NCI-H187 (cell line): ENCODE measurements at regions not wholly inside any gene's neighbourhood (a gene's known extent, or its start where the extent isn't known, plus 50 kb on each side); places are given as distances from the start of the nearest gene placed in this dataset.
"Not testable (repeated sequence)": the region's sequence is repeated elsewhere in the genome, so short reads cannot be mapped to it uniquely, and the experiment has no call there.

Source experiments
- DNase-seq, 2 experiments: peaks; one replicate each; lab custom pipeline; 2025; lab: John Stamatoyannopoulos, UW

DNA sequence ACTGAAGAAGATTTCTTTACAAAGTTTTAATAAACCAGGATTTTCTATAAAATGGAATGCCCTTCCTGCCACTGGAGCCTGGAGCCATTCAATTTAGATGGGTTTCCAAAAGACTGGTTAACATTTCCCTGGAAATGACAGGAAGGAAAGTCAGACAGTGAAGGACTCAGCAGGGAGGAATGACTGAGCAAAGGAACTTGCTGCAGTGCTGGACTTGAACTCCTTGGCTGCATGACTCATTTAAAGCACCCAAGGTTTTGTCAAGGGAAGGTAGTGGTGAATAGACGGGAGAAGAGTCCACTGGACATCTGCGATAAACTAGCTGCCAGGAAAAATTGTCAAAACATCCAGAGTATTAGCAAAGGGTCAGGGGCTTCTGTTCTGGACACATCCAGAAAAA, 163.8 kb upstream of the SLC28A3 start:
- DNase-seq: no peak

DNA sequence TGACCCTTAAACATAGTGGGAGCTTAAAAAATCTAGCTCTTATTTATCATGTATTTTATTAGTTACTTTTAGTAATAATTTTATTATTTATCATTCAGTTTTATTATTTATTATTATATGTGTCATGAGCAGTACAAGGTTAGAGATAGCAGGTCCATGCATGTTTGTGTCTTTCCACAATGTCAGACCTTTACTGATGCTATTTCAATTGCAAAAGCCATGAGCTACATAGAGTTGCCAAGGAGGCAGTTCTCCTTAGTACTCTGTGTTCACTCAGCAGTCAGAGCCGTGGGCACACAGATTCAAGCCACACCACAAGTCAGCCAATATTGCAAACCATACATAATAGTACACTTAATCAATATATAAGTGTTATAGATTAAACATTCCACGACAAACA, 157.9 kb upstream of the NTRK2 start:
- no peak for DNase-seq

DNA sequence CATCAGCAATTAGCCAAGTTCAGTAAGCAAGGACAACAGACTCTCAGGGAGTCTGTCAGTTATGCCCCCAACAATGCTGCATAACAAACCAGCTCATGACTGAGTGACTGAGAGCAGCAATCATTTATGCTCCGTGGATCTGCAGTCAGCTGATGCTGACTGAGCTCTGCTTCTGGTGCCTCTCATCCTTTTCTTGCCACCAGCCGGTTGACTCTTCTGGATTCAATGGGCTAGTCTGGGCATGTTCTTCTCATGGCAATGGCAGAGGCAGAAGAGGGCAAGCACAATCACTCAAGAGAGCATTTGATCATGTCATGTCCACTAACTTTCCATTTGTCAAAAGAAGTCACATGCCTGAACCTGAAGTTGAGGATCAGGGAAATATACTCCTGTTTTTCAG, 157.0 kb upstream of the NTRK2 start:
- DNase-seq: no peak

GRCh38 chr9:84513473-84513872, 156.1 kb upstream of the NTRK2 start:
- DNase-seq: no peak

- no peak for DNase-seq
Measured at GRCh38 chr9:84513979-84514378, 155.6 kb upstream of the NTRK2 start.

- DNase-seq: no peak
Measured at GRCh38 chr9:84514421-84514820, 155.1 kb upstream of the NTRK2 start.

DNA sequence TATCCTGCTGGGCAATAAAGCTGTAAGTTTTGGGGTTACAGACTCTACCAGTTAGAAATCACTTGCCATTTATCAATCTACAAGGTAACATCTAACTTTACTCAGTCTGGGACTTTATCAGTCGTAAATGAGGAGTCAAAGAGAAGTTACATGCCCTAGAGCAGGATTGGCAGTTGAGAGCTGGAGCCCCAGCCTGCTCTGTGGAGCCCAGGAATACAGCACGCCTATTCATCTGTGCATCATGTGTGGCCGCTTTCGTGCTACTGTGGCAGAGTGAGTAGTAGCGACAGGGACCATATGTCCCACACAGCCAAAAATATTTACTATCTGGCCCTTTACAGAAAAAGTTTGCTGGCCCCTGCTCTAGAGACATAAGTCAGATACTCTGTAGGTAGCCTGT, 152.5 kb upstream of the NTRK2 start:
- no peak for DNase-seq

DNA sequence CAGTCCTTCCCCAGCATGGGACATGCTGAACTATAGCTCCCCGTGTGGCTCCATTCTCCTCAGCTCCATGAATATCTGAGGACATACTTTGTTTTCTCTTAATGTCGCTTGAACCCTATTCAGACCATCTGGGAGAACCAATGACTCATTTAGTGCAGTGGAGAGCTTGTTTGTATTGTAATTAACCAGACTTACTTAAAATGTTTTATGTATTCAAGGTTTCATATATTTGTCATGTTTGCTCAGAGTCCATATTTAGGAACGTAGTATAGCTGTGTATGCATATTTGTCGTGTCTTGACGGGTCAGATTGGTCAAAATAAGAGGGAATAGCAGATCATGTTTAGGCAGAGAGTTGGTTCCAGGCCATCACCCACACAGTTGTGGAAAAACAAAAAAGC, 150.1 kb upstream of the NTRK2 start:
- no peak for DNase-seq

- DNase-seq: no peak
Measured at GRCh38 chr9:84521208-84521607, 148.3 kb upstream of the NTRK2 start.

GRCh38 chr9:84526211-84526610, 143.3 kb upstream of the NTRK2 start:
- not testable (repeated sequence) for DNase-seq

- DNase-seq: not testable (repeated sequence)
Measured at GRCh38 chr9:84527060-84527720, 142.3 kb upstream of the NTRK2 start.

DNA sequence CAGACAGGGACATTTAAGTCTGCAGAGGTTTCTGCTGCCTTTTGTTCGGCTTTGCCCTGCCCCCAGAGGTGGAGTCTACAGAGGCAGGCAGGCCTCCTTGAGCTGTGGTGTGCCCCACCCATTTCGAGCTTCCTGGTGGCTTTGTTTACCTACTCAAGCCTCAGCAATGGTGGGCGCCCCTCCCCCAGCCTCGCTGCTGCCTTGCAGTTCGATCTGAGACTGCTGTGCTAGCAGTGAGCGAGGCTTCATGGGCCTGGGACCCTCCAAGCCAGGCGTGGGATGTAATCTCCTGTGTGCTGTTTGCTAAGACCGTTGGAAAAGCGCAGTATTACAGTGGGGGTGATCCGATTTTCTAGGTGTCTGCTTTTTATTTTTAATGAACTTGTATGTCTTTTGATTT, 133.6 kb upstream of the NTRK2 start:
- not testable (repeated sequence) for DNase-seq

GRCh38 chr9:84538879-84539278, 130.7 kb upstream of the NTRK2 start:
- no peak for DNase-seq

DNA sequence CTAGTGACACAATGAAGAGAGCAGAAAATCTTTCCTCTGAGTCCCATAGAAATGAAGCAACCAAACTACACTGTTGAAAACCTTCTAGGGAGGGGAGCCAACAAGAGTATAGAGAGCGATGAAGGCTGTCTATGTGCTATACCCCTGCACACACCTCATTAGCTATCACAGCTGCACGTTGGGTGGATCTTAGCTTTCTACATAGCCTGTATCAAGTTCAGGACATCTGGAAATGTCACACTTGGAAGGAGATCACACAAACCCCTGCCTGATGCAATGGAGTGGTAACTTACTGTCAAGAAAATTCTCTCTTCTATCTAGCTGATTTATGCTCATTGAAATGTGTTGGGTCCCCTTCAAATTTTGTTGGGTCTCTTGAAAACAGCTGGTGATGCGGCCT, 127.0 kb upstream of the NTRK2 start:
- no peak for DNase-seq

DNA sequence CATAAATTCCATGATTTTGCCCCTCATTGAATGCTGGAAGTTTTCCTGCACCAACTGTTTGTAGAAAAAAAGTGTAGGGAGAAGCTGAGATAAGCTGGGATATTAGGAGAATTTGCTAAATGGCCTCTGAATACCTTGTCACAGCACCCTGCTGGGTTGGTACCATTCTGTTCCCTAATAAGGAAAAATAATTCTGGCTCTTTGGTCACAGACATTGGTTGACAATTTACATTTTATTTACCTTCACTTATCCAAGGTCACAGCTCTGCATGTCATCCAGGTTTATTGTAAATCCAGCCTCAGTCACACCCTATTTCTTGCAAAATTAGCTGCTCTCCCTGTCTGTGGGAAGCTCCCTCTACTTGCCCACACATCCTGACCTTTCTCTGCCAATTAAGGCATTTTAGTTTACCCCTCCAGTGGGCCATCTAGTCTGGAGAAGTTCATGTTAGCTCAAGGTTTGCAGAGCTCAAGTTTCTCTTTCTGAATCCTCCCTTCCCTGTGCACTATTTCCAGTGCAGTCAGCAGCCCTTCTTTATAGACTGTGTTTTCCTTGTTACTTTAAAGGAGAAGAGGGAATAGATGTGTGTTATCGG, 115.4 kb upstream of the NTRK2 start:
- DNase-seq: no peak

DNA sequence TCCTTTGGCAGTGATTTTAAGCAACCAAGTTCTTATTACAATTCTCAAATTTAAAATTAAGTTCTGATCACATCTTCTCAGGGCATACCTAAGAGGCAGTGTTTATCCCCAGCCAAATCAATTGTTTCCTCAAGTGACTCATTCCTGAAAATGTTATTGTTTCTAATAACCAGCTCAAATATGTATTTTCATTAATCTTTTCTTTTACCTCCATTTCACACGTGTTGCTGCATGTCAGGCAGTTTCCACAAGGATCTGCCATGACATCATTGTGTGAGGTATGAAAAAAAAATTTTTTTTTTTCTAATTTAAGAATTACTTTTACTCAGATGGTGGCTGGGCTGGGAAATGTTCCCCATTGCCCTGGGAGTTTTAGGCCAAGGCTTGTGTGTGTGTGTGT, 113.0 kb upstream of the NTRK2 start:
- DNase-seq: no peak

DNA sequence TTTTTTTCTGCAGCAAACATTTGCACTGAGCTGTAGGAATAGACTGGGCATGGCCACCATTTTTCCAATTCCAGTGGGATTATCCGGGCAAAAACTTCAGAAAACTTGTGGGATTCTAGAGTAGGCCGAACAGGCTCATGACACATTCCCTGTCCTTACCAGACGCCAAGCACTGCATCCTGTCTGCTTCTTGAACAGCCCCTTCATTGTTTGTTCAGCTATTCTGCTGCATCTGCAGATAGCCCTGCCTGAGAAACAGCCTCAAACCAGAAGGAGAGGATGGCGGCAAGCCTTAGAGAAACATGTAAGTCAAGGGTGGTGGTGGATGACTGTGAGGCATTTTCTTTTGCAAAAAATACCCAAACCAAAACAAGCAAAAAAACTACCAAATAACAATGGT, 111.8 kb upstream of the NTRK2 start:
- no peak for DNase-seq

DNA sequence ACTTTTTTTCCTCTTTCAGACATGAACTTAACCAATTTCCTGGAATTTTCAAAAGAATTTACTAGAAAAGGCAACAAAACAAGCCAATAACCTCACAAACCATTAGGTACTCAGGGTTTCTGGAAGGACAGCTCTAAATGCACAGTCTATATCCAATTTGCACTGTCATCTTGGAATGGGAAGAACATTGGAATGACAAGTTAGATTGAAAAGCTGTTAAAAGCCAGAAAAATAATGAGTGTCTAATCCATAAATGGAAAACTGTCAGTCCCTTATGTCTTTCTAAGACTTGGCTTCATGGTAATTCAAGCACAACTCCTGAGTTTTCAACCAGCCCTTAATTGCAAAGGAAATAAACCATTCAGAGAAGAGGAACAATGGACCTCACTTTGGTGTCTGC, 105.8 kb upstream of the NTRK2 start:
- no peak for DNase-seq

GRCh38 chr9:84567805-84568204, 101.7 kb upstream of the NTRK2 start:
- no peak for DNase-seq

DNA sequence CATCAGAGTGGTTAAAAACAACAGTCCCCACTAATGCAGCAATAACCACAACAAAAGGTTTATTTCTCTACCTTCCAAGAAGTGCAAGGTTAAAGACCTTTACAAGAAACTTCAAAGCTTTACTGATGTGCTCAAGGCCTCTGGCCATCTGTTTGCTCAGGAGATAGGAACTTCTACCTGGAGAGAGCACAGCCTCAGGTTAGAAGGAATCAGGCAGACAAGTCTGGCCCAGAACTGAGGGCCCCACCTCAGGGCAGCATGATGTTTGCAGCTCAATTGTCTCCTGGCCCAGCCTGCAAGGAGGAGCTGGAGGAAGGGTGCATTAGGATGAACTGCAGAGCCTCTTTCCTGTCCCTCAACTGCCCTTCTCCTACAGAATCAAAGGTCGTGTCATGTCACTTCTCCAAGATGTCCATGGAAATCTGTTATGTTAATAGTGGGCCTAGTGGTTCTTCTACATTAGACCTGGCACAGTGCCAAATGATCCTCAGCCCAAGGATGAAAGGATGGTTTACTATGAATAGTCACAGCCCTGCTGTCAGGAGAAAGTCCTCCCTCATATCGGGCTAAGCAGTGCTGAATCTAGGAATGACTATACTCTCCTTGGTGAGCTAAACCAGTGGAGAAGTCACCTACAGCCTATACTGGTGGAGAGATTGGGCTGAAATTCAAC, 98.9 kb upstream of the NTRK2 start:
- no peak for DNase-seq

- no peak for DNase-seq
Measured at GRCh38 chr9:84573083-84573482, 96.4 kb upstream of the NTRK2 start.

DNA sequence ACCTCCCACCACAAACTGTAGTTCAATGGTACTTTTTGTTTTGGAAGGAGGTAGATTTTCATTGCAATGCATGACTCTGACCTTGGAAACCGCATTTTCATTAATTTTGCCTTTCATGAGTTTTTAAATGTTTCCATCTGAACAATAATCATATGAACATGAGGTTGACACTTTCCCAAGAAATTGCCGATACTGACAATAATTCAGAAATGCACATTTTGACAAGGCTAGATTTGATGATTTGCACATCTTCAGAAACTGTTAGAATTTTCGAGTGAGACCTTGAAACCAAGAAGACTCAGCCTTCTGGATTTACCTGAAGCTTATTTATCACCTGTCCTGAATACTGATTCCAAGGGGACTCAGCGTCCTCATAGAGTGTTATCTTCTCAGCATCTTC, 93.8 kb upstream of the NTRK2 start:
- DNase-seq: no peak

- DNase-seq: no peak
Measured at GRCh38 chr9:84583866-84584265, 85.7 kb upstream of the NTRK2 start.

- DNase-seq: no peak
Measured at GRCh38 chr9:84586662-84587061, 82.9 kb upstream of the NTRK2 start.
